MG63 (cell line): ENCODE measurements at regions not wholly inside any gene's neighbourhood (a gene's known extent, or its start where the extent isn't known, plus 50 kb on each side); places are given as distances from the start of the nearest gene placed in this dataset.
"Not testable (repeated sequence)": the region's sequence is repeated elsewhere in the genome, so short reads cannot be mapped to it uniquely, and the experiment has no call there.

Experiments used
- DNase-seq: peaks from one replicate; pipeline ENCODE4 v3.0.0-alpha.2; 2020
- H3K27me3 ChIP-seq: fragments of 250-450 bp; sonication (Bioruptor Pico); 2 replicates; pipeline ENCODE4 v1.5.1; 2020; ENCODE audit warnings: mild to moderate bottlenecking, moderate library complexity
- H3K36me3 ChIP-seq: fragments of 250-450 bp; sonication (Bioruptor Pico); 2 replicates; pipeline ENCODE4 v1.5.1; 2020; ENCODE audit warnings: mild to moderate bottlenecking, moderate library complexity
- H3K4me3 ChIP-seq: fragments of 250-450 bp; sonication (Bioruptor Pico); 2 replicates; pipeline ENCODE4 v1.5.1; 2020; ENCODE audit warnings: mild to moderate bottlenecking, moderate library complexity
- H3K9me3 ChIP-seq: fragments of 250-450 bp; sonication (Bioruptor Pico); 2 replicates; pipeline ENCODE4 v1.5.1; 2020; ENCODE audit warnings: mild to moderate bottlenecking, moderate library complexity

DNA sequence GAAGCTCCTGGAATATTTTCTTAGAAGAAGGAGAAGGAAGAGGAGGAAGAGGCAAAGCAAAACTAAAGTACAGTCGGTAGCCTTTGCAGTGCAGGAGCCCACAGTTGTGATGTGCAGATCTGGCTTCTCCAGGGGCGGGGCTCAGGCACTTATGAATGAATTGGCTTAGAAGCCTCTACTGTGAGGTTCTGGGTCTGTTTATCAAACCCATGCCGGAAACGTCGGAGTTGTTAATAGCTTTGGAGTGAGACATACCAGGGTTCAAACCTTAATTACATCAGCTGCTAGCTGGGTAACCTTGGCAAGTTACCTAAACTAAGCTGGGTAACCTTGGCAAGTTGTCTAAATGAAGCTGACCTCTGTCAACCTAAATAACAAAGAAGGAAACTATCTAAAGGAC lies 89.3 kb upstream of the PITRM1 start:
- Histone ChIP-seq H3K4me3 (no peak overlapping the region), H3K9me3 (no peaks in the 10 kb centered on the region), H3K36me3 (no peaks in the 10 kb centered on the region), H3K27me3 (no peaks in the 10 kb centered on the region)
- DNase-seq, result peak; percentile 5

DNA sequence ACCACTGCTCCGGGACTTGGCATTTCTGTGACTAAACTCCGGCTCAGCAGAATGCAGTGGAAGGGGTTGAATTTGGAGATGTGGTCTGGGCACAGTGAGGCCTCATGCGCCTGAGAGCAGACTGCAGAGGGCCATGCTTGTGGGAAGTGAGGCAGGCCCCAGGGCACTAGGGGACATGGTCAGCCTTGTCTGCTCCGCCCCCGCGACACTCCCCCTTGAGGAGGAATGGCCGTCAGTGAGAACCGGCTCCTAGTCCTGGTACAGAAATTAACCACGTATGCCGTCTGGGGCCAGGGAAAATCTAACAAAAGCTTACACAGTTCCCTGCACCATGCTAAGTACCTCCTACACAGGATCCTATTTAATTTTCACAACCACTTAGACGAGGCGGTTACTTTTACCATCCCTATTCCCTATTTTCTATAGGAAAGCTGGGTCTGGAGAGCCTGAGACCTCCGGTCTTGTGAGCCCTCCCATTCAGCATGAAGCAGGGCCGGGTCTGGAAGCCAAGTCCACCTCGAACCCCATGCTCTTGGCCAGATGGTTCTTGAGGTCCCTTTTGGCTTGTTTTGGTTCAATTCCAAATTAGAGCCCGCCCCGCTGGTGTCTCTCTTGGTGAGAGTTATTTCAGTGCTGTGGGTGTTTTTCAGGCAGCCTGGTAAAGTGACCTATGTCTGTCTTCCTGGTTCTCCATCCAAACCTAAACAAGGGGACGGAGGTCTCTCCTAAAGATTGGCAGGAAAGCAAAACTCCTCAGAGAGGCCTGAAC lies 87.7 kb upstream of the PITRM1 start:
- Histone ChIP-seq H3K27me3 (no peaks in the 10 kb centered on the region), H3K36me3 (no peaks in the 10 kb centered on the region), H3K4me3 (no peak overlapping the region), H3K9me3 (no peaks in the 10 kb centered on the region)
- no peak for DNase-seq

DNA sequence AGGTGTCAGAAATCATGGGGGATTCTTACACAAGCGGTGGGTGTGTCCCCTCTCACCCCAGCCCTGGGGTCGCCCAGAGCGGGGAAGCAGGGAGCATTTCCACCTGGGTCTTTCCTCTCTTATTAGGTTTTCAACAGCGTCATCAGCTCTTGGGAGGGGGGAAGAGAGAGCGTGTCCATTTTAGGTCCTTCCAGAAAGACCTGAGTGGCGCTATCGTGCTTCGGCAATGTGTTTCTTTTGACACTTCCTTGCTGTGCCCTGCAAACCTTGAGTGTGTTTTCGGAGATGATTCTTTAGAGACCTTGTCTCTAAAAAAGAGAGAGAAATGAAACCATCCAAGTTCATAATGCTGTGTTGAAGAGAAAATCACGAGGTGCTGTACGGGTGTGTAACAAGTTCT lies 86.9 kb upstream of the PITRM1 start:
- H3K4me3 ChIP-seq, result no peak overlapping the region
- H3K9me3 ChIP-seq, result no peaks in the 10 kb centered on the region
- DNase-seq, result no peak
- no peaks in the 10 kb centered on the region for H3K36me3 ChIP-seq
- no peaks in the 10 kb centered on the region for H3K27me3 ChIP-seq

DNA sequence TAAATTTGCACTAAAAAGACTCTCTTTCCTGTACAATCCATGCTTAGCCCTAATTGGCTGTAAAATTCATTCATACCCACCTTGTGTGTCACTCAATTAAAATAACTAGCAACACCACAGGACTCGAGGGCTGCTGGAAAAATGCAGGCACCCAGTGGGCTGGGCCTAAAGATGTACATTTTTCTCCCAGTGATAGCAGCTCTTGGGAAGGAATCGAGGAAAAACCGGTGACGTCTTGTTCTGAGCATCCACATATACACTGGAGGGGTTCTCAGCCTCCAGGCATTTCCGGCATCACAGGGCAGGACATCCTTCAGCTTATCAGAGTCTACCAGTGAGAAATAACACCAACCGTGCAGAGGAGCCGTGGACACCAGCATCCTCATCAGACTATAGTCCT lies 85.8 kb upstream of the PITRM1 start:
- no peaks in the 10 kb centered on the region for H3K27me3 ChIP-seq
- no peaks in the 10 kb centered on the region for H3K36me3 ChIP-seq
- H3K9me3 ChIP-seq, result no peaks in the 10 kb centered on the region
- H3K4me3 ChIP-seq, result no peak overlapping the region
- no peak for DNase-seq

DNA sequence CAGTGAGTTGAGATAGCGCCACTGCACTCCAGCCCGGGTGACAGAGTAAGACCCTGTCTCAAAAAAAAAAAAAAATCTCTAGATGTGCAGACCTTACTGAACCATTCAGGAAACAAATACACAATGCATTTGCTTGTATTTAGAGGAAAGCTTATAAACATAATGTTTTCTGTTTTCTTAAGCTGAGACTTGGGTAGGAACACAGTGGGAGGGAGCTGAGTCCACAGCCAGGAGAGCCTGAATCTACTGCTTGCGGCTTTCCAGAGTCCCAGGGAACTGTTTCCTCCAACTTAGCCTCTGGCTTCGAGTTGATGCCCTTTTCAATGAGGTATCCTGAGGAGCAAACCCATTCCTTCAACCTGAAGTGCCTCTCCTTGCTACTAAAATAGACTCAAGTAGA lies 83.0 kb upstream of the PITRM1 start:
- H3K27me3 ChIP-seq, result no peaks in the 10 kb centered on the region
- H3K9me3 ChIP-seq, result no peaks in the 10 kb centered on the region
- no peaks in the 10 kb centered on the region for H3K36me3 ChIP-seq
- no peak overlapping the region for H3K4me3 ChIP-seq
- DNase-seq, result no peak

DNA sequence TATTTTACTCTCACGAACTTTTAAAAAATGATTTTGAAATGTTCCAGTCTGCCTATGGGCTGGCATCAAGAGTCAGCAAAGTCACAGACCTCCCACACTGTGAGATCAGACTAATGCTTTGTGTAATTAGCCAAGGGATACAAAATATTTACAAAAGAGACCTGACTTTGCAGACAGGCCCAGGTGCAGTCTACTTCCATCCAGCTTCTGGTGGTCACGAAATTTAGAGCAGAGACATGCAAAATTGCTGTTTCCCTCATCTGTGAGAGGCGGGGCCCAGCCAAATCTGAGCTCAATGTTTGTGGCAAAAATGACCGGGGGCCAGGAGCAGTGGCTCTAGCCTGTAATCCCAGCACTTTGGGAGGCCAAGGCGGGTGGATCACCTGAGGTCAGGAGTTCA lies 82.5 kb upstream of the PITRM1 start:
- DNase-seq, result no peak
- Histone ChIP-seq H3K36me3 (no peaks in the 10 kb centered on the region), H3K4me3 (no peak overlapping the region), H3K27me3 (no peaks in the 10 kb centered on the region), H3K9me3 (no peaks in the 10 kb centered on the region)

DNA sequence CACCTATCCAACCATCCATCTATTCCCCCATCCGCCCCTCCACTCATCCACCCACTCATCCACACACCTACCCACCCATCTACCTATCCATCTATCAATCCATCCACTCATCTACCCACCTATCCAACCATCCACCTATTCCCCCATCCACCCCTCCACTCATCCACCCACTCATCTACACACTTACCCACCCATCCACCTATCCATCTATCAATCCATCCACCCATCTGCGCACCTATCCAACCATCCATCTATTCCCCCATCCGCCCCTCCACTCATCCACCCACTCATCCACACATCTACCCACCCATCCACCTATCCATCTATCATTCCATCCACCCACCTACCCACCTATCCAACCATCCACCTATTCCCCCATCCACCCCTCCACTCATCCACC lies 81.4 kb upstream of the PITRM1 start:
- H3K27me3 ChIP-seq, H3K4me3 ChIP-seq, DNase-seq, H3K9me3 ChIP-seq, H3K36me3 ChIP-seq: not testable (repeated sequence)

DNA sequence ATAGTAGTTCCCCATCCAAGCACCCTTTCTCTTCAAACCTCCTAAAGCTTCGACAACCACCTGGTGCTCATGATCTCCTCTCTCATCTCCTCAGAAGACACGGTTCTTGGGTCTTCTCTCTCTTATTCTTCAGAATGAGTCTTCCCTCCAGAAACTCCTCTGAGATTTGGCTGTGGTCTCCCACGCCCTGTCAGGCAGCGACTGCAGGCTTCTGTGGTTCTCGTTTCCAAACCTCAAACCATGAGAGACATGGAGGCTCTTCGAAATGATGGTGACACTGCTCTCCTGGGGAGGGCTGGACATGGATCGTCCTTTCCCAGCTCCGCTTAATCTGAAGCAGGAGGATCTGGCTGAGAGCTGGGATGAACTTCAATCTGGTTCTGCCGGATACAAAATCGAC lies 78.6 kb upstream of the PITRM1 start:
- Histone ChIP-seq H3K9me3 (no peaks in the 10 kb centered on the region), H3K4me3 (no peak overlapping the region), H3K36me3 (no peaks in the 10 kb centered on the region), H3K27me3 (no peaks in the 10 kb centered on the region)
- no peak for DNase-seq

DNA sequence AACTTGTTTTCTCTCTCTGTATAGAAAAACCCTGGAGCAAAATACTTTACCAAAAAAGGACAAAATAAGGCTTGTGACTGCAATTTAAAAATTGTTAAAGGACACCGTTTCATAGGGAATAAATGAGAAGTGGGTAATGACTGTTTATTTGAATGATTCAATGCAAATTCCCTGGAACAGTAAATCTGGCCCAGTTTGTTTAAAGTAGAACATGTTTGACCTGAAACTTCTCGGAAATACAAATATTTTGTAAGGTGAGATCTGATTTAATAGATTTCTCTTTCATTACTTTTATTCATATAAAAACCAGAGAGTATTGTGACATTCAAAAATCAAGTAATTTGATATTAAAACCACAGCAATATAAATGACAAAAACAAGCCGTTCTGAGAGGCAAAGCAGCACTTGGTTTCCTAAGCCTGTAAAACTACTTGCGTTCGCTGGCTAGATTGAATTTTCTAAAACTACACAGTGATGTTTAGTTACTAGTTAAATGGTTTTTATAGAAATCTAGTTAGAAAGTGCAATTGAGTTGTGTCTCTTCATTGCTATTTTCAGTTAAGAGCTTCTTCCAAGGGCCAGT lies 76.8 kb upstream of the PITRM1 start:
- Histone ChIP-seq H3K4me3 (no peak overlapping the region), H3K9me3 (no peaks in the 10 kb centered on the region)

DNA sequence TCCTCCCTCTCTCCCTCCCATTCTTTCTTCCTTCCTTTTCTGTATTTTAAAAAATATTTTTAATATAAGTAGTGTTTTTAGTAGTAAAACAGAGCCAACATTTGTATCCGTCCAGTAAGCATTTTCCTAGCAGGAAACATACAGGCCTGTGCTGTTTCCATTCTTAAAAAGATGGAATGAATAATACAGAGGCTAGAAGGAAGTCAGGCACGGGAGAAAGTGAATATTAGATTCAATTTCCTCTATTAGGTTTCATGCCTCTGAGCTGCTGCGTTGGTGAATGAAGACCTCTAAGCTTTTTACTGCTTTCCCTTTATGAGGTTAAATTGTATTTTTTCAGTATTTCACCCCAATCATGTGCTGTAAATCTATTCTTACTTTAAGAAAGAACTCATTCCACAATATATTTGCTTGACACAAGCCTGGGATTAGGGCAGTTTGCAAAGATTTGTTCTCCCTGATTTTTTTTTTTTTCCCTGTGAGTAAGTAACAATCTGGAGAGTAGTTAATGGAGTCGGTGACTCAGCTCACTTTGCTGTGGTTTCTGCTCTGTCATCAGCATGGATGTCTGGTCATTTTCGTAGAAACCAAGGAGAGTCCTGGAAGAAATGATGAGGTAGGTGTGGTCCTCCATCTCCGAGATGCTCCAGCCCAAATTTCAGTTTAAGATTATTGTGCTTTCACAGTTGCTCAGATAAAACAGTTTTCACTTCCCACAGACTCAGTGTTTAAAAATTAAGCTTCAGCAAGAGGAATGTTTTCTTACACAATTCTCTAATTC lies 76.1 kb upstream of the PITRM1 start:
- peak; percentile 59 for DNase-seq
- no peak overlapping the region for H3K4me3 ChIP-seq
- no peaks in the 10 kb centered on the region for H3K36me3 ChIP-seq
- H3K27me3 ChIP-seq, result no peaks in the 10 kb centered on the region
- H3K9me3 ChIP-seq, result no peaks in the 10 kb centered on the region

More for the DNA sequence above, 76.8 kb upstream of the PITRM1 start:
- no peak for DNase-seq
- Histone ChIP-seq H3K27me3 (no peaks in the 10 kb centered on the region), H3K36me3 (no peaks in the 10 kb centered on the region)

DNA sequence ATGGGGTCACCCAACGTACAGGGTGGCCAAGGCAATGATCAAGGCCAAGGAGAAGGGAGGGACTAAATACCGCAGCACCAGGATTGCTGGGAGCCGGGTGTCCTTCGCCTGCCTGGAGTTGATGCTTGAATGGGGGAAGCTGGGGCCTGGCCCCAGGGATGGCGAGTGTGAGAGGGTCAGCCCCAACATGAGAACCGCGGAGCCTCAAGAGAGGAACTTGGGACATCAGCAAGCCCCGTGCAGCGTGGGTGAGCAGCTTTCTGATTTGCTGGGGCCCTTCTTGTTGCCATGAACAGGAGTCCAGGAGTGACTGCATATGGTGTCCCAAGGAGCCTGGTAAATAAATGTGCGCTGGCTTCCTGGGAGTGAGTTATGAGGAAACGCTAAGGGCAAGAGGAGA lies 72.8 kb upstream of the PITRM1 start:
- H3K4me3 ChIP-seq, result no peak overlapping the region
- H3K36me3 ChIP-seq, result no peaks in the 10 kb centered on the region
- DNase-seq, result no peak
- H3K9me3 ChIP-seq, result no peaks in the 10 kb centered on the region
- H3K27me3 ChIP-seq, result no peaks in the 10 kb centered on the region

DNA sequence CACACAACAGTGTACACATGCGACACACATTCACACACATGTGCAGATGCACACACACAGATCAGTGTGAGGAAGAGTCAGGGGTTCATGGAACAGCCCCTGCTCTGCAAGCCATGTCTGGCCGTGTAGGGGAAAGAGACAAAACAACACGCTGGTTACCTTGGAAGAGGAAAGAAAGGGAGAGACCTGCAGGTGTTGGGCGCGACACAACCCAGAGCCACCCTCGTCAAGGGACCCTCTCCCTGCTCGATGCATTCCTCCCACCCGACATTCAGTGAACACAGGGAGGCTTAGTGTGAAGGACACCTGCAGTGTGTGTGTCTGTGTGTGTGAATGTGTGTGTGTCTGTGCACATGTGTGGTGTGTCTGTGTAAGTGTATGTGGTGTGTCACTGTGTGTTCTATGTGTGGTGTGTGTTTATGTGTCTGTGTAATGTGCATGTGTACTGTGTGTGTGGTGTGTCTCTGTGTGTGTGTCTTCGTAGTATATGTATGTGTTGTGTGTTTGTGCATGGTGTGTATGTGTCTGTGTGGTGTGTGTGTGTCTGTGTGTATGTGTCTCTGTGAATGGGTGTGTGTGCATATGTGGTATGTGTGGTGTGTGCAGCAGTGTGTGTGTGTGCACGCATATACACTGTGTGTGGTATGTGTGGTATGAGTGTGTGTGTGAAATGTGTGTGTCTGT lies 69.5 kb upstream of the PITRM1 start:
- no peak overlapping the region for H3K4me3 ChIP-seq
- H3K9me3 ChIP-seq, result no peaks in the 10 kb centered on the region
- no peaks in the 10 kb centered on the region for H3K36me3 ChIP-seq
- DNase-seq, result no peak
- H3K27me3 ChIP-seq, result no peaks in the 10 kb centered on the region

DNA sequence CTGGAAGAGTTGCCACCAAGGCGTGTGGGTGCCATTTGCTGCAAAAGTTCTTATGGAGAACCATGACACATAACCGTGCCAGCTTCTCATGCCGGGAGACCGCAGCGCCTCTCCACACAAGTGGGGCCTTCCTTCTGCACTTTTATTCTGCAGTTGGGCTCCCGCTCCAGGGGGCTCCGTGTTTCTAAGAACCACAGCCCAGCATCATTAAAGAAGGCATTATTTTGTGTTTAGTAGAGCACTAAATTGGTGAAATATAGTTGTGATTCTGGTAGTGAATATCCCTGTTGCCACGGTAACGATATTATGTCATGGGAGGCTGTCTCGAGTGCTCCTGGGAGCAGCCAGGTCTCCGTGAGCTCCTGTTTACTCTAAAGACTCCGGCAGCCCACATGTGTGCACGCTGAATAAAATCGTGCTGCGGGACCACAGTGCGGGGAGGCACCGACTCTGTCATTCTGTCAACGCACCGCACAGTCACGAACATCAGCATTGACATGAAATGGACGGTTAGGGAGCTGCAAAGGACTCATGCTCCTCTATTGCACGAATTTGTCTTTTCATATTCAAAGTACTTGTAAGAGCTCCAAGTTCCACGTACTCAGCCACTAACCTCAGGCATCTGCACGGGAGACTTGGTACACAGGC lies 68.8 kb upstream of the PITRM1 start:
- Histone ChIP-seq H3K4me3 (no peak overlapping the region), H3K36me3 (no peaks in the 10 kb centered on the region)
- no peak for DNase-seq

DNA sequence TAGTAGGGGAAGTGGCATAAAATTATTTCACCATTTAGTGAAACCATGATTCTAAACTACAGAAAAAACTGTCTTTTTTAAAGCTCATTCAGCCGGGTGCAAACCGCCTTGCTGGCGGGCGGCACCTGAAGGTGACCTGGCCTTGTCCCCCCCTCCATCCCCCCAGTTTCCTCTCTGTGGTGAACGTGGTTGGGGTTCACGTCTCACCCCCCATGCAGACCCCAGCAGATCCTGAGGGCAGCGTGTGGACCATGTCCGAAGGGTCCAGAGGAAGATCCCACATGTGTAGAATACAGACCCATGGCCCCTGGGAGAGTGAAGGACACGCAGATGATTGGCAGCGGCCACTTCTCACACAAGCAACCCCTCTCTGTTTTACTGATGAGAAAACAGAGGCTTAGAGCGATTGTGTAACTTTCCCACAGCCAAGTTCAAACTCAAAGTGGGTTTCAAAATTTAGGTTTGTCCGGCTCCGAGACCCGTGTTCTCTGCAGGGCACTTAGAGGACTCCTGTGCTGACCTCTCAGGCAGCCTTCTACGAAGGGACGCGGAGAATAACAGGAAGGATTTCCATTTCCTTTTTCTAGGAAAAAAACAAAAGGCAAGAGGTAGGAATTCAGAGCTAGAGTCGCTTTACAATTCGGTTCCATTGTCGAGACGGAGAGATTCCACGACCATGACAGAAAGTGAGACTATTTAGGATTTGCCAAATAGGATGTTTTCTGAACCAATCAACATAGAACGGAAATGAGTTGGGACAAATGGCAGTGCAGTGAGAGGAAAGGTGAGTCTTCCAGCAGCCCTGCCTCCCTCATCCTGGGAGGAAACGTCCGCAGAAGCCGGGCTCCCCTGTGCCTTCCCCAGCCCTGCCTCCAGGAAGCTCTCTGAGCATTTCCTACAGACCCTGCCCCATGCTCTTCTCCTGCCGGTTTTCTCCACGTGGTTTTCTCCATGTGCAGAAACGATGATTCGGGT lies 67.6 kb upstream of the PITRM1 start:
- DNase-seq, result no peak
- H3K36me3 ChIP-seq, result no peaks in the 10 kb centered on the region
- H3K27me3 ChIP-seq, result no peaks in the 10 kb centered on the region
- no peaks in the 10 kb centered on the region for H3K9me3 ChIP-seq
- no peak overlapping the region for H3K4me3 ChIP-seq

More for the DNA sequence above, 68.8 kb upstream of the PITRM1 start:
- Histone ChIP-seq H3K9me3 (no peaks in the 10 kb centered on the region), H3K27me3 (no peaks in the 10 kb centered on the region)

DNA sequence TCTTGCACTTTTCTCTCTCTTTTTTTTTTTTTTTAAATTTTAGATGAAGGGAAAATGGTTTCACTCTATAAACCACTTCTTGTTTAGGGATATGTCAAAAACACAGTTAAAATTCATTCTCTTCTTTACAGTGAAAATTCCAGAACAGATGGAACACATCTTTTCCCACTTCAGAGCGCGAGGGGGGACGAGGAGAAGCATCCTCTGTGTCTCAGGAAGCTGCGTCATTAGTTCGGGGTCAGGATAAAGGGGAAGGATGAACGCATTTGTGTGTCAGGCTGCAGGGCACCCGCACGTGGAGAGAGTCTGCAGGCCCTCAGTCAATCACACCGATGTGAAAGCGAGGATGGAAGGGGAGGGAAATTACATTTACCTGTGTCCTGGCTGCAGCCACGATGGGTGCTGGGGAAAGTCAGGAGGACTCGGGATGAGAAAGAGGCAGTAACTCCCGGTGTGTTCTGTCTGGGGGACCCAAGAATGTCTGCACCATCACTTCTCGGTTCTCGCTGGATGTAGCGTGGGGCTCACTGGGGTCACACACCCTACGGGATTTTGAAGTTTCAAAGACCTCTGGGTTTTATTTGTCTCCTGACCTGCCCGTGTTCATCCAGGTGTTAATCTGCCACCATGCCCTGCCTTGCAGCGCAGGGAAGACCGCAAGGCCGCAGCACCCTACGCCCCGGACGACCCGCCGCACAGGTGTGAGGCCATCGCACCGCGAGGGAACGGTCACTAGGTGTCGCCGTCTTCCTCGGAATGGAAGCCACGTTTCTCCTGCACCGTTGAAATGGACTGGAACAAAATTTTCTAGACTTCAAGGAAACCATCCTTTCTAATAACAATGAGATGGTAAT lies 66.7 kb upstream of the PITRM1 start:
- Histone ChIP-seq H3K9me3 (no peaks in the 10 kb centered on the region), H3K4me3 (no peak overlapping the region), H3K27me3 (no peaks in the 10 kb centered on the region), H3K36me3 (no peaks in the 10 kb centered on the region)
- DNase-seq, result peak; percentile 37
